Activated CD8-positive, alpha-beta T cell treated with anti-CD3 and anti-CD28 coated beads for 36 hours (primary cell): ENCODE measurements at regions not wholly inside any gene's neighbourhood (a gene's known extent, or its start where the extent isn't known, plus 50 kb on each side); places are given as distances from the start of the nearest gene placed in this dataset.

Experiments used
- ATAC-seq: fragments of 200-7000 bp; cut with Tn5 transposase; one replicate; pipeline ENCODE4 v1.10.0; 2021; ENCODE audit warnings: mild to moderate bottlenecking, moderate library complexity
- CTCF ChIA-PET: fragments of 350-600 bp; sonication (Branson Sonifier 250); formaldehyde crosslinking; loops from one replicate; lab custom pipeline; 2021; ENCODE audit warnings: antibody characterized with exemption; lab: Charles Lee
- POLR2A ChIA-PET: fragments of 350-600 bp; sonication (Branson Sonifier 250); formaldehyde crosslinking; loops from one replicate; lab custom pipeline; 2021; ENCODE audit warnings: antibody characterized with exemption; lab: Charles Lee
- DNase-seq: peaks from one replicate; pipeline ENCODE4 v3.0.0-alpha.2; 2020
- H3K27ac Mint-ChIP-seq: one replicate; pipeline ENCODE4 v1.8.0; 2021; ENCODE audit warnings: mild to moderate bottlenecking, mixed read lengths
- H3K27me3 Mint-ChIP-seq: one replicate; pipeline ENCODE4 v1.8.0; 2021; ENCODE audit warnings: mixed read lengths
- H3K36me3 Mint-ChIP-seq: one replicate; pipeline ENCODE4 v1.8.0; 2021; ENCODE audit warnings: low read depth, mixed read lengths
- H3K4me1 Mint-ChIP-seq: one replicate; pipeline ENCODE4 v1.8.0; 2021; ENCODE audit warnings: low read depth, mixed read lengths
- H3K4me3 Mint-ChIP-seq: one replicate; pipeline ENCODE4 v1.8.0; 2021; ENCODE audit warnings: mild to moderate bottlenecking, moderate library complexity, mixed read lengths
- H3K9me3 Mint-ChIP-seq: one replicate; pipeline ENCODE4 v1.8.0; 2021; ENCODE audit warnings: mixed read lengths
- intact Hi-C: fragments of 100-400 bp; cut with micrococcal nuclease; formaldehyde crosslinking; loops from one replicate; pipeline ENCODE4 v1.10.0; 2022
- TF ChIP-seq, protein P1 (sequence below): fragments of 200-600 bp; IDR thresholded peaks from one replicate; pipeline ENCODE4 v1.8.0; 2022; ENCODE audit warnings: antibody characterized with exemption, mild to moderate bottlenecking

DNA sequence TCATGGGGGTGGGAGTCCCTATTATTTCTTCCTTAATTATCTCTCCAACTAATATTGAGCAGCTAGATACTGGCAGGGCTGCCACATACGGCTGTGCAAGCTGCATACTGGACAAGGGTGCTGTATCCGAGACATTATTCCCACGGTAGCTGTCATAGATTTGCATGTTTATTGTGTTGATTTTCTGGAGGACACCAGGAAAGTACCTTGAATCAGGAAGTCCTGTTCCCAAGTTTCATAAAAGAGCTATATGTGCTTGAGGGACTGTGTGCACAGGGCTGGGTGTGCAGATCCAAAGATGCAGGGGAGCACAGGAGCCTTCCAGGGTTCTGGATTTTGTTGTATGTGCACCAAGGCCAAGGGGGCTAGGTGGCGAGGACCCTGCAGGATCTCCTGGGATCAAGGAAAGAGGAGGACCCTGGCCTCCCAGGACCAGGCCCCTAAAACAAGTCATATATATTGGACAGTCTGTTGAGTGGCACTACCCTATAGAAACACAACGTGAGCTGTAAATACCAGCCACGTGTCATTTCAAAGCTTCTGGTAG is 119.2 kb upstream of the ALDH1A3 start:
- no peak for ATAC-seq
- TF ChIP-seq, protein P1, sequence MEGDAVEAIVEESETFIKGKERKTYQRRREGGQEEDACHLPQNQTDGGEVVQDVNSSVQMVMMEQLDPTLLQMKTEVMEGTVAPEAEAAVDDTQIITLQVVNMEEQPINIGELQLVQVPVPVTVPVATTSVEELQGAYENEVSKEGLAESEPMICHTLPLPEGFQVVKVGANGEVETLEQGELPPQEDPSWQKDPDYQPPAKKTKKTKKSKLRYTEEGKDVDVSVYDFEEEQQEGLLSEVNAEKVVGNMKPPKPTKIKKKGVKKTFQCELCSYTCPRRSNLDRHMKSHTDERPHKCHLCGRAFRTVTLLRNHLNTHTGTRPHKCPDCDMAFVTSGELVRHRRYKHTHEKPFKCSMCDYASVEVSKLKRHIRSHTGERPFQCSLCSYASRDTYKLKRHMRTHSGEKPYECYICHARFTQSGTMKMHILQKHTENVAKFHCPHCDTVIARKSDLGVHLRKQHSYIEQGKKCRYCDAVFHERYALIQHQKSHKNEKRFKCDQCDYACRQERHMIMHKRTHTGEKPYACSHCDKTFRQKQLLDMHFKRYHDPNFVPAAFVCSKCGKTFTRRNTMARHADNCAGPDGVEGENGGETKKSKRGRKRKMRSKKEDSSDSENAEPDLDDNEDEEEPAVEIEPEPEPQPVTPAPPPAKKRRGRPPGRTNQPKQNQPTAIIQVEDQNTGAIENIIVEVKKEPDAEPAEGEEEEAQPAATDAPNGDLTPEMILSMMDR, result no peak
- Mint-ChIP-seq H3K4me3 (no peak overlapping the region), H3K27me3 (peaks cover 24% of the 10 kb centered on the region), H3K4me1 (peaks cover 1% of the 10 kb centered on the region), H3K9me3 (no peaks in the 10 kb centered on the region), H3K27ac (no peak overlapping the region), H3K36me3 (no peaks in the 10 kb centered on the region)
- intact Hi-C loops, result no loop called here
- ChIA-PET CTCF (interaction anchor here (1.3 kb wide), 1 partner anchor 53 kb away, joined by 3 read pairs; no protein-coding TSS in a partner anchor), POLR2A (no interaction called here)
- DNase-seq, result no peak

DNA sequence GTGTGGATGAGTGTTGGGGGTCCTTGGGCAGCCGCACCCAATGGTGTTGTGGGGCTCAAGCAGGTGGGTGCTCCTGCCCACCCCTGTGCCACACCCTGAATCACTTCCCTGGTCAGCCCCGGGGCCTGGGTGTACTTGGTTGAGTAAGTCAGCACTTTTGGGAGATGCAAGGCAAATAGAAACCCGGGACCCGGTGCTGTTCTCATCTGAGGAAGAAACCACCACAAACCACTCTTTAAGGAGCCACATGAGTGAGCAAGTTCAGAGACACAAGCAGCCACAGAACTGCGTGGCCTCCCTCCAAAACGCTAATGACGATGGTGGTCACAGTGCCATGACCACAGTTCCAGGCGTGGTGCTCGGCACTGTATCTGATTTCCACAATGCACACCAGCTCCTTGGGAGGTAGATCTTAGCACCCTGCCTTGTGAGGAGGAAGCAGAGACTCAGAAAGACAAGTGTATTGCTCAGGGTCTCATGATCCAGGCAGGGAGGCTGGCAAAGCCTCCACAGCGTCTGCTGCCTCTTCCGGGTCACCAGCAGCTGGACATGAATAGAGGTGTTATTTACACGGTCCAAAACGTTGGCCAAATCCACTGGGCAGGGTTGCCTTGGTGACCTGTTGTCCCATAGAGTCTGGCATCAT is 118.2 kb upstream of the ALDH1A3 start:
- Mint-ChIP-seq H3K4me3 (no peak overlapping the region), H3K36me3 (no peaks in the 10 kb centered on the region), H3K9me3 (no peaks in the 10 kb centered on the region), H3K4me1 (peaks cover 1% of the 10 kb centered on the region), H3K27ac (no peak overlapping the region), H3K27me3 (peaks cover 25% of the 10 kb centered on the region)
- no peak for ATAC-seq
- TF ChIP-seq, protein P1, result no peak
- intact Hi-C loops, result no loop called here
- POLR2A ChIA-PET, result no interaction called here
- DNase-seq, result no peak
- CTCF ChIA-PET, result no interaction called here

DNA sequence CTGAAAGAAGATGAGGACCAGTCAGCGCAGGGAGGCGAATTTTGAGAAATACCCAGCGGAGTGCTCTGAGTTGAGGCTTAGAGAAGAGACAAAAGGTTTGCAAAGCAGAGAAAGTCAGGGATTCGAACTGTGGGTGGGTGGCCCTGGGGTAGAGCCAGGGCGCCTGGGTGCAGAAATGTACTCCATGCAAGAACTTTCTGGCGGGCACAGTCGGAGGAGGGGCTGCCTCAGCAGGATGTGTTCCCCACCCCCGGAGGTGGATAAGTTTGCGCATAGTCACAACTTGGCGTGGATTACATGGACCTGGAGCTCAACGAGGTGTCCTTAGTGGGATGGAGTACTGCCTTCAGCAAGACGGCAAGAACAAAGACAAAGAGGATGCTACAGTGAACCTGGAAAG is 117.3 kb upstream of the ALDH1A3 start:
- Mint-ChIP-seq H3K4me1 (peaks cover 1% of the 10 kb centered on the region), H3K9me3 (no peaks in the 10 kb centered on the region), H3K27me3 (peaks cover 23% of the 10 kb centered on the region), H3K4me3 (no peak overlapping the region), H3K27ac (no peak overlapping the region), H3K36me3 (no peaks in the 10 kb centered on the region)
- ChIA-PET CTCF (interaction anchor here (1.0 kb wide), 1 partner anchor 14 kb away, joined by 3 read pairs; no protein-coding TSS in a partner anchor), POLR2A (no interaction called here)
- no peak for DNase-seq
- TF ChIP-seq, protein P1, result no peak
- ATAC-seq, result no peak
- intact Hi-C loops, result no loop called here

DNA sequence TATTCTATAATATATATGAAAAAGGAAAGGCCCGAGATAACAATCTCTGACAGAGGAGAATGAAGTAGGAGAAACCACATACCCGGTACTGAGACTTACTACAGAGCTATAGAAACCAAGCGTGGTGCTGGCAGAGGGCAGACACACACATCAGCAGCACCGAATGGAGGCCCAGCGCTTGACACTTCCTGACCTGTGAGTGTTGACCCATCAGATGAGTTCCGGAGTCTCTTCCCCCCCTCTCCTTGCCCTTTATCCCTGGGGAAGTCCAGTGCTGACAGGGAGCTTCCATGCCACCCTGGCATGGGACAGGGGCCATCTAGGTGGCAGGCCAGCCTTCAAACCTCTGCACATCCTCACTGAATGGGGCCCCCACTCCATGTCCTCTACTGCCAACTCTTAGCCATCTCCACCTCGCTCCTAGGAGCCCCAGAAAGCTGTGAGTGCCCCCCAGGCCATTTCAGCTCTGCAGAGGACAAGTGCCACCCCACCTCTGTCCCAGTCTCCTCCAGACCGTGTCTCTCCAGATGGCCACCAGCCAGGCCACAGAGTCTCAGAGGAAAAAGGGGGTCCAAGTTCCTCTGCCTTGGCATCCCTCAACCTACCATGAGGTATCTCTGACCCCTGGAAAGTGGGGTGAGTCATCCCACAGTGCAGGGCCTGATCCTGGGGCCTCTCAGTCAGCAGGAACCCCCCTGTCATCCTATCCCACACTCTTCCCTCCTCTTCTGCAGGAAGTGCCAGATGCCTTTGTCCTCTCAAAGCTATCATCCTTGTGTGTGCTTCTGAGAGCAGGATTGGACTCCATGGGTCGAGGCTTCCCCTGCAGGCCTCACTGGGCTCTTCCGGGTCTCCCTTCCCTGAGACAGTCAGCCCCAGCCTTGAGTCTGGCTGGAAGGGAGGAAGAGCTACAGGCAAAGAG is 116.5 kb upstream of the ALDH1A3 start:
- ChIA-PET CTCF (interaction anchor here (1.0 kb wide), 1 partner anchor 15 kb away, joined by 3 read pairs; no protein-coding TSS in a partner anchor), POLR2A (no interaction called here)
- peaks cover 1% of the 10 kb centered on the region for H3K4me1 Mint-ChIP-seq
- TF ChIP-seq, protein P1, result no peak
- no peaks in the 10 kb centered on the region for H3K9me3 Mint-ChIP-seq
- H3K4me3 Mint-ChIP-seq, result no peak overlapping the region
- H3K36me3 Mint-ChIP-seq, result no peaks in the 10 kb centered on the region
- no peak overlapping the region for H3K27ac Mint-ChIP-seq
- intact Hi-C loops, result no loop called here
- H3K27me3 Mint-ChIP-seq, result peaks cover 20% of the 10 kb centered on the region
- ATAC-seq (no peak), DNase-seq (no peak)
